Body of pancreas (tissue), 4 donors: ENCODE measurements at regions not wholly inside any gene's neighbourhood (a gene's known extent, or its start where the extent isn't known, plus 50 kb on each side); places are given as distances from the start of the nearest gene placed in this dataset.

ENCODE experiments used
- POLR2A ChIP-seq, 3 donors: fragments of 450-650 bp; IDR thresholded peaks; one replicate each; pipeline ENCODE4 v1.6.1; 2016; ENCODE audit warnings: antibody characterized with exemption in 3 of 3, mild to moderate bottlenecking in 2 of 3
- TF ChIP-seq, protein P1 (sequence below), 7 experiments: fragments of 450-650 bp in 4 of 7; fragments of 200-600 bp in 3 of 7; sonication (generic) in 3 of 7; IDR thresholded peaks; one replicate each; pipeline ENCODE4 v1.5.1; 2016 to 2019; ENCODE audit warnings: antibody characterized with exemption in 7 of 7

DNA sequence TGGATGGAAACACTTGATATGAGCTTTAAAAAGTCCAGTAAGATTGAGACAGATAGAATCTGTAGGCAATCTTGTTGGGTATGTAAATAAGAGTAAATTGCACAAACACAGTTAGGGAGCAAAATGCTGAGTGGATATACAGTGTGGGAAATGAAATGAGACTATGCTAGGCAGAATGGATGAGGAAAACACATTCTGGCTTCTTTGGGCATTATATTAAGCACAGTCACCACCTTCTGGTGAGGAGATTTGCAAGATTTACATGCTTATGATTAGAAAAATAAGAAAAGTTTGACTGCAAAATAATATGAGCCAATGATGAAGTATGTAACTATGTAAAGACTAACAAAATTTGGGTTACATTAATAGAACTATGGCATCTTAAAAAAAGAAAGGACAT, 2165.0 kb upstream of the CELF4 start:
- TF ChIP-seq, protein P1, sequence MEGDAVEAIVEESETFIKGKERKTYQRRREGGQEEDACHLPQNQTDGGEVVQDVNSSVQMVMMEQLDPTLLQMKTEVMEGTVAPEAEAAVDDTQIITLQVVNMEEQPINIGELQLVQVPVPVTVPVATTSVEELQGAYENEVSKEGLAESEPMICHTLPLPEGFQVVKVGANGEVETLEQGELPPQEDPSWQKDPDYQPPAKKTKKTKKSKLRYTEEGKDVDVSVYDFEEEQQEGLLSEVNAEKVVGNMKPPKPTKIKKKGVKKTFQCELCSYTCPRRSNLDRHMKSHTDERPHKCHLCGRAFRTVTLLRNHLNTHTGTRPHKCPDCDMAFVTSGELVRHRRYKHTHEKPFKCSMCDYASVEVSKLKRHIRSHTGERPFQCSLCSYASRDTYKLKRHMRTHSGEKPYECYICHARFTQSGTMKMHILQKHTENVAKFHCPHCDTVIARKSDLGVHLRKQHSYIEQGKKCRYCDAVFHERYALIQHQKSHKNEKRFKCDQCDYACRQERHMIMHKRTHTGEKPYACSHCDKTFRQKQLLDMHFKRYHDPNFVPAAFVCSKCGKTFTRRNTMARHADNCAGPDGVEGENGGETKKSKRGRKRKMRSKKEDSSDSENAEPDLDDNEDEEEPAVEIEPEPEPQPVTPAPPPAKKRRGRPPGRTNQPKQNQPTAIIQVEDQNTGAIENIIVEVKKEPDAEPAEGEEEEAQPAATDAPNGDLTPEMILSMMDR (IDR thresholded peaks at IDR 0.05), result no peak
- TF ChIP-seq POLR2A (IDR thresholded peaks at IDR 0.05), result no peak
